OCI-LY3 (cell line): ENCODE measurements at regions not wholly inside any gene's neighbourhood (a gene's known extent, or its start where the extent isn't known, plus 50 kb on each side); places are given as distances from the start of the nearest gene placed in this dataset.

Experiments used
- H2AFZ ChIP-seq: fragments of 200-600, 300-600 bp; shearing (Covaris generic); 2 replicates; pipeline ENCODE4 v1.6.0; 2014; ENCODE audit warnings: antibody characterized with exemption, low read depth, low read length
- H3K27ac ChIP-seq: fragments of 200-600, 300-600 bp; sonication (generic); 2 replicates; pipeline ENCODE4 v1.5.1; 2014; ENCODE audit warnings: mild to moderate bottlenecking, low read length, moderate library complexity, mixed read lengths
- H3K27me3 ChIP-seq: fragments of 200-600, 300-600 bp; sonication (generic); 2 replicates; pipeline ENCODE4 v1.6.1; 2014; ENCODE audit warnings: low read depth, low read length, mixed read lengths
- H3K36me3 ChIP-seq: fragments of 200-600, 300-600 bp; sonication (generic); replicated peaks from 2 replicates; pipeline ENCODE3; 2014; ENCODE audit warnings: low read depth, low read length, mixed read lengths
- H3K4me1 ChIP-seq: fragments of 300-600, 200-600 bp; sonication (generic); 2 replicates; pipeline ENCODE4 v1.6.1; 2014; ENCODE audit warnings: low read length, mixed read lengths
- H3K4me2 ChIP-seq: fragments of 200-600, 300-600 bp; sonication (generic); 2 replicates; pipeline ENCODE4 v1.6.1; 2014; ENCODE audit warnings: low read length, mixed read lengths
- H3K4me3 ChIP-seq: fragments of 300-600, 200-600 bp; sonication (generic); 2 replicates; pipeline ENCODE4 v1.5.1; 2014; ENCODE audit warnings: antibody characterized with exemption, mild to moderate bottlenecking, low read length, moderate library complexity
- H3K79me2 ChIP-seq: fragments of 300-600, 200-600 bp; shearing (Covaris generic); 2 replicates; pipeline ENCODE4 v1.6.1; 2014; ENCODE audit warnings: mild to moderate bottlenecking, low read length, mixed read lengths
- H3K9ac ChIP-seq: fragments of 300-600, 200-600 bp; shearing (Covaris generic); 2 replicates; pipeline ENCODE4 v1.6.0; 2014; ENCODE audit warnings: mild to moderate bottlenecking, low read length, moderate library complexity
- H3K9me3 ChIP-seq: fragments of 200-600, 300-600 bp; shearing (Covaris generic); 2 replicates; pipeline ENCODE4 v1.6.1; 2014; ENCODE audit warnings: low read length, mixed read lengths; ENCODE audit not compliant: insufficient read depth
- H4K20me1 ChIP-seq: fragments of 200-600, 300-600 bp; sonication (generic); 2 replicates; pipeline ENCODE4 v1.6.1; 2016; ENCODE audit warnings: low read length, mixed read lengths; ENCODE audit not compliant: insufficient read depth
- CTCF ChIP-seq: fragments of 200-600, 300-600 bp; sonication (generic); IDR thresholded peaks from 2 replicates; pipeline ENCODE4 v1.5.1; 2014; ENCODE audit warnings: antibody characterized with exemption, low read length, low read depth
- EZH2phosphoT487 ChIP-seq: fragments of 200-600 bp; shearing (Covaris generic); IDR thresholded peaks from 2 replicates; pipeline ENCODE4 v1.6.1; 2018; ENCODE audit warnings: antibody characterized with exemption, mixed run types, low read depth

- H3K79me2 ChIP-seq = no peaks in the 10 kb centered on the region
Observed at GRCh38 chr1:208520438-208521099, 276.4 kb upstream of the PLXNA2 start.

GRCh38 chr1:208521534-208521933 lies 277.4 kb upstream of the PLXNA2 start:
- Histone ChIP-seq H3K4me2 (no peak overlapping the region), H2AFZ (no peak overlapping the region), H3K79me2 (no peaks in the 10 kb centered on the region), H3K36me3 (no peaks in the 10 kb centered on the region), H4K20me1 (no peaks in the 10 kb centered on the region), H3K4me1 (peaks cover 8% of the 10 kb centered on the region; the same call in 1 of the 2 replicates), H3K27ac (no peak overlapping the region), H3K4me3 (no peak overlapping the region), H3K9me3 (no peaks in the 10 kb centered on the region), H3K9ac (no peak overlapping the region), H3K27me3 (peaks cover 2% of the 10 kb centered on the region; the same call in 1 of the 2 replicates)
- no peak for TF ChIP-seq EZH2phosphoT487
- TF ChIP-seq CTCF = no peak

More at GRCh38 chr1:208520438-208521099, 276.4 kb upstream of the PLXNA2 start:
- Histone ChIP-seq H2AFZ (no peak overlapping the region), H3K36me3 (no peaks in the 10 kb centered on the region), H3K4me3 (no peak overlapping the region), H4K20me1 (no peaks in the 10 kb centered on the region), H3K9me3 (no peaks in the 10 kb centered on the region), H3K9ac (no peak overlapping the region), H3K27me3 (peaks cover 2% of the 10 kb centered on the region; the same call in 1 of the 2 replicates), H3K4me1 (peaks cover 8% of the 10 kb centered on the region; the same call in 1 of the 2 replicates), H3K4me2 (no peak overlapping the region), H3K27ac (no peak overlapping the region)
- TF ChIP-seq CTCF (no peak), EZH2phosphoT487 (no peak)

GRCh38 chr1:208523007-208523406 lies 278.8 kb upstream of the PLXNA2 start:
- Histone ChIP-seq H3K27me3 (peaks cover 11% of the 10 kb centered on the region; the same call in 1 of the 2 replicates), H4K20me1 (no peaks in the 10 kb centered on the region), H3K9ac (no peak overlapping the region), H3K27ac (no peak overlapping the region), H3K36me3 (no peaks in the 10 kb centered on the region), H2AFZ (no peak overlapping the region), H3K4me2 (no peak overlapping the region), H3K9me3 (no peaks in the 10 kb centered on the region), H3K4me3 (no peak overlapping the region), H3K79me2 (no peaks in the 10 kb centered on the region), H3K4me1 (peaks cover 2% of the 10 kb centered on the region; the same call in 1 of the 2 replicates)
- TF ChIP-seq EZH2phosphoT487 (no peak), CTCF (no peak)

- H3K27ac ChIP-seq = no peak overlapping the region
- no peaks in the 10 kb centered on the region for H3K9me3 ChIP-seq
- no peak overlapping the region for H3K4me2 ChIP-seq
- no peaks in the 10 kb centered on the region for H3K4me1 ChIP-seq
- no peaks in the 10 kb centered on the region for H3K36me3 ChIP-seq
- TF ChIP-seq CTCF = no peak
- TF ChIP-seq EZH2phosphoT487 = no peak
- H2AFZ ChIP-seq = no peak overlapping the region
- H3K27me3 ChIP-seq = peaks cover 22% of the 10 kb centered on the region
- no peaks in the 10 kb centered on the region for H4K20me1 ChIP-seq
- H3K79me2 ChIP-seq = no peaks in the 10 kb centered on the region
- H3K4me3 ChIP-seq = no peak overlapping the region
- H3K9ac ChIP-seq = no peak overlapping the region
Observed at GRCh38 chr1:208524376-208524775, 280.2 kb upstream of the PLXNA2 start.
